Esophagus muscularis mucosa (tissue), 3 donors: ENCODE measurements at regions not wholly inside any gene's neighbourhood (a gene's known extent, or its start where the extent isn't known, plus 50 kb on each side); places are given as distances from the start of the nearest gene placed in this dataset.

Experiments used
- CTCF ChIP-seq, 3 experiments: fragments of 200-600 bp in 2 of 3; fragments of 450-650 bp in 1 of 3; sonication (generic) in 2 of 3; IDR thresholded peaks; one replicate each; pipeline ENCODE4 v1.5.1; 2017 to 2019; ENCODE audit warnings: antibody characterized with exemption in 3 of 3, mild to moderate bottlenecking in 2 of 3, moderate library complexity in 1 of 3
- POLR2AphosphoS5 ChIP-seq, 2 donors: sonication (generic); formaldehyde crosslinking; IDR thresholded peaks; one replicate each; pipeline ENCODE4 v1.6.1; 2017; ENCODE audit warnings: antibody characterized with exemption in 2 of 2

- no peak for TF ChIP-seq CTCF (IDR thresholded peaks at IDR 0.05)
- no peak for TF ChIP-seq POLR2AphosphoS5 (IDR thresholded peaks at IDR 0.05)
Measured at GRCh38 chr4:52407545-52407944, 251.6 kb downstream of the USP46 start.
